ENCODE measurements at regions not wholly inside any gene's neighbourhood (a gene's known extent, or its start where the extent isn't known, plus 50 kb on each side); places are given as distances from the start of the nearest gene placed in this dataset.

DNA sequence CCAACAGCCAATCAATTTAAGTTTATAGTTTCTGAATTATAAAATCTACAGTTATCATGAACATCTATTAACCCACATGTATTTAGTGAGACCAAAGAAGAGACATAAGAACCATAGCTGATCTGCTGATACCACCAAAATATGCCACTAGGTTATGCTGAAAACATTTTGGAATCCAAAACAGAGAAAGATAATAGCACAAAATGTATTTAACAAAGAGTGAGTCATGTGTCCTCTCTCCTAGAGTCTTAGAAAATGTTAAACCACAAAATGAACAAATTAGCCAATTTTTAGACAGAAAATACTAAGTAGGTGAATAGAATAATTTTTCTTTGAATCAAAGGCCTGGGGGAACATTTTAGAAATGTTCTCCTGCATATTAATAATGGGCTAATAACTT is 527.5 kb downstream of the GPAM start:
- no peak overlapping the region for H3K27ac ChIP-seq
- H3K9me3 ChIP-seq = no peaks in the 10 kb centered on the region
- H3K27me3 ChIP-seq = no peaks in the 10 kb centered on the region
- H3K4me1 ChIP-seq = no peaks in the 10 kb centered on the region
- no peaks in the 10 kb centered on the region for H3K36me3 ChIP-seq
- no peak overlapping the region for H3K4me3 ChIP-seq
- no peak for DNase-seq (ENCODE audit: low spot score in 2 of 2)
- TF ChIP-seq POLR2AphosphoS5 (IDR thresholded peaks at IDR 0.05) = no peak
- TF ChIP-seq EP300 (IDR thresholded peaks at IDR 0.05) = no peak

DNA sequence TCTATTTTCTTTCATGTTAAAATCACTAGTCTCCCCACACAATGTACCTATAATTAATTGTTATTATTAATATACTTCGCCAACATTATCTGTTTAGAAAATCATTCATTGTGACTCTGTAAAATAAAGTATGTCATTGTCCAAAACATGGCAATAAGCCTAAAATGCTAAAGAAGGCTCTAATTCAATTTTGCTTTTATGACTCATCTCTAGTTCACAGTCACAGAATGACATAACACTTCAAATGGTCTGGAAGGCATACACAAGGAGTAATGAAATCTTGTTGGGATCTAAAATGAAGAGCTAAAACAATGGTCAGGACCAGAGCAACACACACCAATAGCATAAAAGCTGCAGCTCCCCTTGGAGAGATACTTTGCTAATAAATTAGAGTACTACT is 505.8 kb downstream of the GPAM start:
- no peak for DNase-seq (ENCODE audit: low spot score in 2 of 2)
- H3K9me3 ChIP-seq = no peaks in the 10 kb centered on the region
- no peaks in the 10 kb centered on the region for H3K4me1 ChIP-seq
- WGBS = 49% methylated on average over 1 of the region's 1 CpG
- no peaks in the 10 kb centered on the region for H3K27me3 ChIP-seq
- TF ChIP-seq EP300 (IDR thresholded peaks at IDR 0.05) = no peak
- TF ChIP-seq, protein P1, sequence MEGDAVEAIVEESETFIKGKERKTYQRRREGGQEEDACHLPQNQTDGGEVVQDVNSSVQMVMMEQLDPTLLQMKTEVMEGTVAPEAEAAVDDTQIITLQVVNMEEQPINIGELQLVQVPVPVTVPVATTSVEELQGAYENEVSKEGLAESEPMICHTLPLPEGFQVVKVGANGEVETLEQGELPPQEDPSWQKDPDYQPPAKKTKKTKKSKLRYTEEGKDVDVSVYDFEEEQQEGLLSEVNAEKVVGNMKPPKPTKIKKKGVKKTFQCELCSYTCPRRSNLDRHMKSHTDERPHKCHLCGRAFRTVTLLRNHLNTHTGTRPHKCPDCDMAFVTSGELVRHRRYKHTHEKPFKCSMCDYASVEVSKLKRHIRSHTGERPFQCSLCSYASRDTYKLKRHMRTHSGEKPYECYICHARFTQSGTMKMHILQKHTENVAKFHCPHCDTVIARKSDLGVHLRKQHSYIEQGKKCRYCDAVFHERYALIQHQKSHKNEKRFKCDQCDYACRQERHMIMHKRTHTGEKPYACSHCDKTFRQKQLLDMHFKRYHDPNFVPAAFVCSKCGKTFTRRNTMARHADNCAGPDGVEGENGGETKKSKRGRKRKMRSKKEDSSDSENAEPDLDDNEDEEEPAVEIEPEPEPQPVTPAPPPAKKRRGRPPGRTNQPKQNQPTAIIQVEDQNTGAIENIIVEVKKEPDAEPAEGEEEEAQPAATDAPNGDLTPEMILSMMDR (IDR thresholded peaks at IDR 0.05) = no peak
- no peak for TF ChIP-seq POLR2AphosphoS5 (IDR thresholded peaks at IDR 0.05)
- TF ChIP-seq POLR2A (IDR thresholded peaks at IDR 0.05) = no peak
- no peak overlapping the region for H3K27ac ChIP-seq
- H3K36me3 ChIP-seq = no peaks in the 10 kb centered on the region
- no peak overlapping the region for H3K4me3 ChIP-seq

- WGBS = 80% methylated on average over 7 of the region's 7 CpGs
- TF ChIP-seq EP300 (IDR thresholded peaks at IDR 0.05) (no peak), POLR2AphosphoS5 (IDR thresholded peaks at IDR 0.05) (no peak), POLR2A (IDR thresholded peaks at IDR 0.05) (no peak)
- TF ChIP-seq, protein P1 (IDR thresholded peaks at IDR 0.05) = no peak
- Histone ChIP-seq H3K4me1 (no peaks in the 10 kb centered on the region), H3K27ac (no peak overlapping the region), H3K4me3 (no peak overlapping the region), H3K9me3 (no peaks in the 10 kb centered on the region), H3K36me3 (no peaks in the 10 kb centered on the region), H3K27me3 (no peaks in the 10 kb centered on the region)
- DNase-seq (ENCODE audit: low spot score in 2 of 2) = no peak
These were observed 496.8 kb downstream of the GPAM start for GRCh38 chr10:111686796-111687195.

DNA sequence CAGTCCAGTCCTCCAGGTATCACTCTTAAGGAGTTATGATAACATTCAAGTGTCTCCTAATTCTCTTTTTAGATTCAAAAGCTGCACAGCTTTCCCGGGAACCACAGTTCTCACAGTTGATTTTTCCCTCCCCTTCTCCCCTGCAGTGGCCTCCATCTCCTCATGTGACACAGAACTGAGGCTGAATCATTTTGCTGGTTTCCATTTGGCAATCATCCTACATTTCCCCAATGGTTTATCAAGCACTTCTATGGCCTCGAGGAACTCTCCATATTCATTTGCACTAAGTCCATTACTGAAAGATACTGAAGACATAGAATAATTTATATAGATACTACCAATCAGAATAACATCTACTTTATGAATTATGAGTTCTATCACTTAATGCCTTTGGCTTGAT is 484.9 kb downstream of the GPAM start:
- Histone ChIP-seq H3K4me3 (no peak overlapping the region), H3K27me3 (no peaks in the 10 kb centered on the region), H3K4me1 (no peaks in the 10 kb centered on the region), H3K27ac (no peak overlapping the region), H3K9me3 (no peaks in the 10 kb centered on the region), H3K36me3 (no peaks in the 10 kb centered on the region)
- DNase-seq (ENCODE audit: low spot score in 2 of 2) = no peak
- WGBS = 70% methylated on average over 2 of the region's 2 CpGs
- TF ChIP-seq EP300 (IDR thresholded peaks at IDR 0.05) (no peak), POLR2AphosphoS5 (IDR thresholded peaks at IDR 0.05) (no peak), POLR2A (IDR thresholded peaks at IDR 0.05) (no peak)
- TF ChIP-seq, protein P1 (IDR thresholded peaks at IDR 0.05) = no peak

DNA sequence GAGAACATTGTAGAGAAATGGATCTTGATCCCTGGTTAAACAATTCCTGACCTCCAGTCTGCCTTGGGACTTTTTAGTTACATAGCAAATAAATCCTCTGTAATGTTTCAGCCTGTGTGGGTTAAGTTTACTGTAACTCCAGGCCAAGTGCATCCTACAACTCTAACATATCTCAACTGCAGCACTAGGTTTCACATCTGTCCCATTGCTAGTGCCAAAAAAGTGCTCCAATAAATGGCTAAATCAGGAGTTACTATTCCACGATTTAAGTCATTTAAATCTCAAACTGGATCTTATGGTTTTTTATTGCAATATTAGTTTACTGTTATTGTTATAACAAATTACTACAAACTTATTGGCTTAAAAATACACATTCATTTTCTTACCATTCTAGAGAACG is 479.6 kb downstream of the GPAM start:
- Histone ChIP-seq H3K36me3 (no peaks in the 10 kb centered on the region), H3K4me1 (no peaks in the 10 kb centered on the region), H3K27me3 (no peaks in the 10 kb centered on the region), H3K9me3 (no peaks in the 10 kb centered on the region), H3K27ac (no peak overlapping the region), H3K4me3 (no peak overlapping the region)
- DNase-seq (ENCODE audit: low spot score in 2 of 2) = no peak
- no peak for TF ChIP-seq EP300 (IDR thresholded peaks at IDR 0.05)
- no peak for TF ChIP-seq POLR2AphosphoS5 (IDR thresholded peaks at IDR 0.05)
- no peak for TF ChIP-seq POLR2A (IDR thresholded peaks at IDR 0.05)
- TF ChIP-seq, protein P1 (IDR thresholded peaks at IDR 0.05) = no peak
- WGBS = 82% methylated on average over 2 of the region's 2 CpGs

GRCh38 chr10:111705021-111705420 is 478.5 kb downstream of the GPAM start:
- Histone ChIP-seq H3K9me3 (no peaks in the 10 kb centered on the region), H3K36me3 (no peaks in the 10 kb centered on the region), H3K4me3 (no peak overlapping the region), H3K27ac (no peak overlapping the region), H3K4me1 (no peaks in the 10 kb centered on the region), H3K27me3 (no peaks in the 10 kb centered on the region)
- DNase-seq (ENCODE audit: low spot score in 2 of 2) = no peak
- 81% methylated on average over 2 of the region's 2 CpGs for WGBS
- TF ChIP-seq, protein P1 (IDR thresholded peaks at IDR 0.05) = no peak
- no peak for TF ChIP-seq POLR2A (IDR thresholded peaks at IDR 0.05)
- no peak for TF ChIP-seq POLR2AphosphoS5 (IDR thresholded peaks at IDR 0.05)
- TF ChIP-seq EP300 (IDR thresholded peaks at IDR 0.05) = no peak
